Endodermal cell (in vitro differentiated cells): ENCODE measurements at regions not wholly inside any gene's neighbourhood (a gene's known extent, or its start where the extent isn't known, plus 50 kb on each side); places are given as distances from the start of the nearest gene placed in this dataset.
A peak's percentile ranks its signal among the peaks of the same experiment; 100 is the strongest.

Experiments used
- DNase-seq: peaks from one replicate; pipeline ENCODE4 v3.0.0-alpha.2; 2017
- H3K27ac ChIP-seq: 2 replicates; pipeline ENCODE4 v1.5.1; 2013; ENCODE audit warnings: mild to moderate bottlenecking, low read depth, low read length, moderate library complexity
- H3K27me3 ChIP-seq: 2 replicates; pipeline ENCODE4 v1.6.1; 2013; ENCODE audit warnings: mild to moderate bottlenecking, low read length, moderate library complexity; ENCODE audit not compliant: insufficient read depth, control insufficient read depth, poor library complexity, severe bottlenecking
- H3K36me3 ChIP-seq: 2 replicates; pipeline ENCODE4 v1.7.0; 2013; ENCODE audit warnings: mild to moderate bottlenecking, low read length, moderate library complexity; ENCODE audit not compliant: control insufficient read depth, insufficient read depth
- H3K4me1 ChIP-seq: one replicate; pipeline ENCODE4 v1.7.0; 2013; ENCODE audit warnings: low read length; ENCODE audit not compliant: control insufficient read depth, insufficient read depth
- H3K4me3 ChIP-seq: 2 replicates; pipeline ENCODE4 v1.5.1; 2013; ENCODE audit warnings: mild to moderate bottlenecking, low read length, moderate library complexity
- H3K9ac ChIP-seq: 2 replicates; pipeline ENCODE4 v1.6.1; 2013; ENCODE audit warnings: mild to moderate bottlenecking, low read length, moderate library complexity; ENCODE audit not compliant: poor library complexity, severe bottlenecking; ENCODE audit errors: extremely low read depth
- H3K9me3 ChIP-seq: 2 replicates; pipeline ENCODE4 v1.6.1; 2013; ENCODE audit warnings: mild to moderate bottlenecking, low read length, moderate library complexity; ENCODE audit not compliant: control insufficient read depth
- H3K27ac Mint-ChIP-seq: 2 replicates; pipeline ENCODE4 v1.8.0; 2020; ENCODE audit warnings: mixed read lengths
- H3K27me3 Mint-ChIP-seq: 2 replicates; pipeline ENCODE4 v1.8.0; 2021; ENCODE audit warnings: mild to moderate bottlenecking, mixed read lengths; ENCODE audit not compliant: insufficient read depth
- H3K36me3 Mint-ChIP-seq: 2 replicates; pipeline ENCODE4 v1.8.0; 2020; ENCODE audit warnings: low read depth, mixed read lengths
- H3K4me1 Mint-ChIP-seq: 2 replicates; pipeline ENCODE4 v1.8.0; 2020; ENCODE audit warnings: mixed read lengths
- H3K4me3 Mint-ChIP-seq: 2 replicates; pipeline ENCODE4 v1.8.0; 2020; ENCODE audit warnings: mild to moderate bottlenecking, moderate library complexity, mixed read lengths
- H3K9me3 Mint-ChIP-seq: 2 replicates; pipeline ENCODE4 v1.8.0; 2020; ENCODE audit warnings: mild to moderate bottlenecking, mixed read lengths
- WGBS, 2 experiments: methylation state at CpG; one replicate each; pipeline versions ENCODE4 v1.1.5 to v1.1.7; 2013; ENCODE audit warnings: missing lambda C conversion rate in 2 of 2, mixed read lengths in 1 of 2; ENCODE audit not compliant: insufficient coverage in 1 of 2, insufficient read length in 1 of 2; 5-methylcytosine and 5-hydroxymethylcytosine counted together
- TF ChIP-seq, protein P1 (sequence below): fragments of 200-600 bp; sonication (generic); conservative IDR thresholded peaks from 2 replicates; pipeline ENCODE4 v1.5.0; 2021; ENCODE audit warnings: antibody characterized with exemption, mild to moderate bottlenecking

DNA sequence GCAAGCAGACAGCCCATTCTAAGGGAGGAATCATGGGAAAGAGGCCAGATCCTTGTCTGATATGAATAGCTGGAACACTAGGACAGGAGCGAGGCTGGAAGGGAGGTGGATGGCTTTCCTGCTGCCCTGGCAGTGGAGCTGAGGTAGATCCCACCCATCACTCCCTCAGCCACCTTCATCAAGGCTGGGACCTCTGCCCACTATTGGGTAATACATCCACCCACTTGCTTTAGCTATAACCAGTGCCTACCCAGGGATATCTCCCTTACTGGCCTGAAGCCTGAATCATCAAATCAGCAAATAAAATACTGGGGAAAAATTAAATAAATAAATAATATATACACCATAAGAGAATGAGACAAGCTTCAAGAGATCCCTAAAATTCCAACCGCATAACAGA is 183.2 kb upstream of the KYNU start:
- Histone ChIP-seq H3K4me1 (no peaks in the 10 kb centered on the region), H3K4me3 (no peak overlapping the region), H3K36me3 (no peaks in the 10 kb centered on the region), H3K27me3 (no peaks in the 10 kb centered on the region), H3K9ac (no peak overlapping the region), H3K27ac (no peak overlapping the region), H3K9me3 (no peaks in the 10 kb centered on the region)
- Mint-ChIP-seq H3K4me3 (no peak overlapping the region), H3K9me3 (no peaks in the 10 kb centered on the region), H3K36me3 (no peaks in the 10 kb centered on the region), H3K4me1 (peaks cover 35% of the 10 kb centered on the region), H3K27ac (no peak overlapping the region), H3K27me3 (no peaks in the 10 kb centered on the region)
- WGBS, 2 experiments = 92 to 100% methylated on average over 1 to 2 of the region's 2 CpGs
- no peak for DNase-seq
- TF ChIP-seq, protein P1, sequence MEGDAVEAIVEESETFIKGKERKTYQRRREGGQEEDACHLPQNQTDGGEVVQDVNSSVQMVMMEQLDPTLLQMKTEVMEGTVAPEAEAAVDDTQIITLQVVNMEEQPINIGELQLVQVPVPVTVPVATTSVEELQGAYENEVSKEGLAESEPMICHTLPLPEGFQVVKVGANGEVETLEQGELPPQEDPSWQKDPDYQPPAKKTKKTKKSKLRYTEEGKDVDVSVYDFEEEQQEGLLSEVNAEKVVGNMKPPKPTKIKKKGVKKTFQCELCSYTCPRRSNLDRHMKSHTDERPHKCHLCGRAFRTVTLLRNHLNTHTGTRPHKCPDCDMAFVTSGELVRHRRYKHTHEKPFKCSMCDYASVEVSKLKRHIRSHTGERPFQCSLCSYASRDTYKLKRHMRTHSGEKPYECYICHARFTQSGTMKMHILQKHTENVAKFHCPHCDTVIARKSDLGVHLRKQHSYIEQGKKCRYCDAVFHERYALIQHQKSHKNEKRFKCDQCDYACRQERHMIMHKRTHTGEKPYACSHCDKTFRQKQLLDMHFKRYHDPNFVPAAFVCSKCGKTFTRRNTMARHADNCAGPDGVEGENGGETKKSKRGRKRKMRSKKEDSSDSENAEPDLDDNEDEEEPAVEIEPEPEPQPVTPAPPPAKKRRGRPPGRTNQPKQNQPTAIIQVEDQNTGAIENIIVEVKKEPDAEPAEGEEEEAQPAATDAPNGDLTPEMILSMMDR = no peak

DNA sequence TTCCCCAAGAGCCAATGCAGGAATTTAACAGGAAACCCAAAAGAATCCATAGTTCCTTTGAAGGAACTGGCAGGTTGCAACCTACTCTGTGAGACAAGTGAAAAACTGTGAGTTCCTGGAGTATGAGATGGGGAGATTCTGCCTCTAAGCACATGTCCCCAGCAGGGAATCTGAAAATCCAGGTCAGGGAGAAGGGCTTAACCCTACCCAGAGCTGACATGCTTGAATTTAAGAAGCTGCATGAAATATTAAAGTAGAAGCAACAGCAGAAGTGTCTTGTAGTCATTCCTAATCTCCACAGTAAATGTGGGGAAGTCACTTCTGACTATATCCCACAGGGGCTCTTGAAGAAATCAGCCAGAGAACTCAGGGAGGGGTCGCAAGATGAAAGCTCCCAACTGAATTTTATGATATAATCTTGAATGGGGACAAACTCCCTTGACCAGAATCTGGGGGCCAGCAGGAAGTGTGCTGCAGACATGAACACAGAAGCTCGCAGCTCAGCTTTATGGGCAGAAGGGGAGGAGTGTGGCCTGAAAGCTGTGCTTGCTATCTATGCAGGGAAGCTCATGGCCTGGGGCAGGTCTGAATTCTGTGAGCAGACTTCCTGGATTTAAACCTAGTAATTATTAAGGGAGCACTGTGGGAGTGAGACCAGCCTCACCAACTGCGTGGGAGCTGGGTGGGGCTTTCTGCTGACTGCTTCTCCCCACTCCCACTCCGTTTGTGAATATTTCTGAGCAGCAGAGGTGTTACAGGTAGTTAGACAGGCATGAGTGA is 184.1 kb upstream of the KYNU start:
- Histone ChIP-seq H3K27me3 (no peaks in the 10 kb centered on the region), H3K4me3 (no peak overlapping the region), H3K36me3 (no peaks in the 10 kb centered on the region), H3K4me1 (no peaks in the 10 kb centered on the region), H3K27ac (no peak overlapping the region), H3K9ac (no peak overlapping the region), H3K9me3 (no peaks in the 10 kb centered on the region)
- Mint-ChIP-seq H3K4me3 (no peak overlapping the region), H3K27me3 (no peaks in the 10 kb centered on the region), H3K4me1 (peaks cover 35% of the 10 kb centered on the region), H3K36me3 (no peaks in the 10 kb centered on the region), H3K9me3 (no peaks in the 10 kb centered on the region), H3K27ac (no peak overlapping the region)
- TF ChIP-seq, protein P1 = no peak
- peak; percentile 58 for DNase-seq
- 89 to 93% methylated on average over 3 to 4 of the region's 4 CpGs for WGBS, 2 experiments

DNA sequence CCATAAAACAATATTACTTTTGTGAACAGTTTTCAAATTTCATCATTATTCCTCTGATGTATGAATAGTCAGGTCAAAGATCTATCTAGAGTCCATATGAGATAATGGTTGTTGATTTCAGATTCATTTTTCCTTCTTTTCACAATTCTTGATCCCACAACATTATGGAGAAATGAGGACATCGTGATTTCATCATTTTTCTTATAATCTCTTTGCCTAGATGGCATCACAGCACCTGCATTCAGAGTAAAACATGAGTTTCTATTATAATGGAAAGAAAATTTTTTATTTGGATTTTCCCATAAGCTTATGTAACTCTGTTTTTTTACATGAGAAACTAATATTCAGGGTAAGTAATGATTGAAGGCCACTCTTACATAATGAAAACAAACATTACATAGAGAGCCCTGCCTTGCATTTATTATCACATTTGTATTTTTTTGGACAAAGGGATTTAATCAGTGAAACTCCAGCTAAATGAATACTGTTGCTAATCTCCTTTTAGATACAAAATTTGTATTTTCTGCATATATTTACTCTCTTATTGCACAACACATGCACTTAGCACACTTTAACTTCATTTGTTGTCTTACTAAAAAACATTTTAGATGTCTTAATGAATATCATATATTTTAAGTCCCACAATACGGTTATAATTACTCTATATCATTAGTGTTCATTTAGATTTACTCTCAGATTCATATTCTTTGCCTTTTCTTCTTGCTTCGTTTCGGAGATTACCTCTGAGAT is 188.4 kb upstream of the KYNU start:
- 95% methylated on average over 4 of the region's 4 CpGs; no CpG with 5 or more reads in 1 of the 2 experiments for WGBS, 2 experiments
- no peak overlapping the region for H3K4me3 Mint-ChIP-seq
- no peaks in the 10 kb centered on the region for H3K27me3 Mint-ChIP-seq
- no peaks in the 10 kb centered on the region for H3K4me1 ChIP-seq
- H3K4me3 ChIP-seq = no peak overlapping the region
- peaks cover 1% of the 10 kb centered on the region for H3K9me3 Mint-ChIP-seq
- no peaks in the 10 kb centered on the region for H3K36me3 Mint-ChIP-seq
- no peaks in the 10 kb centered on the region for H3K36me3 ChIP-seq
- no peak overlapping the region for H3K27ac ChIP-seq
- no peak overlapping the region for H3K9ac ChIP-seq
- TF ChIP-seq, protein P1 = no peak
- DNase-seq = no peak
- no peaks in the 10 kb centered on the region for H3K9me3 ChIP-seq
- no peaks in the 10 kb centered on the region for H3K27me3 ChIP-seq
- H3K4me1 Mint-ChIP-seq = peaks cover 11% of the 10 kb centered on the region
- H3K27ac Mint-ChIP-seq = no peak overlapping the region
